OCI-LY1 (cell line): ENCODE measurements at regions not wholly inside any gene's neighbourhood (a gene's known extent, or its start where the extent isn't known, plus 50 kb on each side); places are given as distances from the start of the nearest gene placed in this dataset.

Source experiments
- CTCF ChIP-seq: fragments of 200-600 bp; sonication (generic), shearing (Covaris generic); IDR thresholded peaks from 2 replicates; pipeline ENCODE4 v1.5.1; 2017; ENCODE audit warnings: mild to moderate bottlenecking, antibody characterized with exemption, low read length, moderate library complexity, mixed read lengths
- EZH2 ChIP-seq: fragments of 200-600 bp; sonication (generic), shearing (Covaris generic); IDR thresholded peaks from 2 replicates; pipeline ENCODE4 v1.8.0; 2017; ENCODE audit warnings: borderline replicate concordance, mixed run types, mild to moderate bottlenecking, antibody characterized with exemption, low read length, moderate library complexity, mixed read lengths

GRCh38 chr4:156197216-156197615, 243.6 kb upstream of the CTSO start:
- TF ChIP-seq CTCF (no peak), EZH2 (no peak)
